PC-3 (cell line): ENCODE measurements at regions not wholly inside any gene's neighbourhood (a gene's known extent, or its start where the extent isn't known, plus 50 kb on each side); places are given as distances from the start of the nearest gene placed in this dataset.
"Not testable (repeated sequence)": the region's sequence is repeated elsewhere in the genome, so short reads cannot be mapped to it uniquely, and the experiment has no call there.

ENCODE experiments used
- EZH2 ChIP-seq: fragments of 300-600 bp; sonication (generic); IDR thresholded peaks from one replicate; pipeline ENCODE4 v1.6.1; 2017; ENCODE audit warnings: antibody characterized with exemption, mild to moderate bottlenecking, low read length; ENCODE audit not compliant: unreplicated experiment
- EZH2phosphoT487 ChIP-seq: fragments of 300-600 bp; sonication (generic); IDR thresholded peaks from 2 replicates; pipeline ENCODE4 v1.6.1; 2018; ENCODE audit warnings: mild to moderate bottlenecking, antibody characterized with exemption, low read length, borderline replicate concordance
- TF ChIP-seq, protein P1 (sequence below): fragments of 300-600 bp; sonication (generic); conservative IDR thresholded peaks from 2 replicates; pipeline ENCODE4 v1.5.1; 2017; ENCODE audit warnings: antibody characterized with exemption, low read depth, mild to moderate bottlenecking, low read length

DNA sequence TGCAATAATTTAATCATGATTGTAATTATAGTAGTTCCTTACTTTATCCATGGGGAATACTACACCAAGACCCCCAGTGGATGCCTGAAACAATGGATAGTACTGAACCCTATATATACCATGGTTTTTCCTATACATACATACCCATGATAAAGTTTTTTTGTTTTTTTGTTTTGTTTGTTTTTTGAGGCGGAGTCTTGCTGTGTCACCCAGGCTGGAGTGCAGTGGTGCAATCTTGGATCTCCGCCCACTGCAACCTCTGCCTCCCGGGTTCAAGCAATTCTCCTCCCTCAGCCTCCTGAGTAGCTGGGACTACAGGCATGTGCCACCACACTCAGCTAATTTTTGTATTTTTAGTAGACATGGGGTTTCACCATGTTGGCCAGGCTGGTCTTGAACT, 135.3 kb upstream of the HNRNPU start:
- not testable (repeated sequence) for TF ChIP-seq EZH2, EZH2phosphoT487
- TF ChIP-seq, protein P1, sequence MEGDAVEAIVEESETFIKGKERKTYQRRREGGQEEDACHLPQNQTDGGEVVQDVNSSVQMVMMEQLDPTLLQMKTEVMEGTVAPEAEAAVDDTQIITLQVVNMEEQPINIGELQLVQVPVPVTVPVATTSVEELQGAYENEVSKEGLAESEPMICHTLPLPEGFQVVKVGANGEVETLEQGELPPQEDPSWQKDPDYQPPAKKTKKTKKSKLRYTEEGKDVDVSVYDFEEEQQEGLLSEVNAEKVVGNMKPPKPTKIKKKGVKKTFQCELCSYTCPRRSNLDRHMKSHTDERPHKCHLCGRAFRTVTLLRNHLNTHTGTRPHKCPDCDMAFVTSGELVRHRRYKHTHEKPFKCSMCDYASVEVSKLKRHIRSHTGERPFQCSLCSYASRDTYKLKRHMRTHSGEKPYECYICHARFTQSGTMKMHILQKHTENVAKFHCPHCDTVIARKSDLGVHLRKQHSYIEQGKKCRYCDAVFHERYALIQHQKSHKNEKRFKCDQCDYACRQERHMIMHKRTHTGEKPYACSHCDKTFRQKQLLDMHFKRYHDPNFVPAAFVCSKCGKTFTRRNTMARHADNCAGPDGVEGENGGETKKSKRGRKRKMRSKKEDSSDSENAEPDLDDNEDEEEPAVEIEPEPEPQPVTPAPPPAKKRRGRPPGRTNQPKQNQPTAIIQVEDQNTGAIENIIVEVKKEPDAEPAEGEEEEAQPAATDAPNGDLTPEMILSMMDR = not testable (repeated sequence)
